Fibroblast of villous mesenchyme (primary cell): ENCODE measurements at regions not wholly inside any gene's neighbourhood (a gene's known extent, or its start where the extent isn't known, plus 50 kb on each side); places are given as distances from the start of the nearest gene placed in this dataset.
A peak's percentile ranks its signal among the peaks of the same experiment; 100 is the strongest.

Source experiments
- DNase-seq: peaks from one replicate; pipeline ENCODE4 v3.0.0-alpha.2; 2010; ENCODE audit warnings: low read depth
- H3K4me3 ChIP-seq: 2 replicates; pipeline ENCODE4 v1.5.1; 2011; ENCODE audit warnings: low read depth, mild to moderate bottlenecking, low read length
- TF ChIP-seq, protein P1 (sequence below): IDR thresholded peaks from 2 replicates; pipeline ENCODE4 v1.5.1; 2012; ENCODE audit warnings: low read depth, mild to moderate bottlenecking, low read length; ENCODE audit not compliant: insufficient read depth

DNA sequence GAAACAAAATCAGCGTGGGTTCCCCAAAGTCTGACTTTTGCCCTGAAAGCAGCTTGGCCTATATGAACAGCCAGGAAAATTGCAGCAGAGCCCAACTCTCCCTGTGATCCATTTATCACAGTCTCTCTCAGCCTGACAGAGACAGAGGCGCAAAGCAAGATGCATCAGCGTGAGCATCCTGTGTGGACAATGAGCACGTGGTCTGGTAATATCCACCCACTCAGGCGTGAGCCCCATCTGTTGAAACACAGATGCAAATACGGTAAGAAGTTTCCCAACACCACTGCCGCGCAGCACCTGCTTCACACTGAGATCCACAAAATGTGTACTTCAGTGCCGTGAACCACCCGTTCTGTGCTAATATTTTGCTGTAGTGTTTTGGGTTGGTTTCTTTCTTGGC lies 114.6 kb downstream of the MRPL36 start:
- TF ChIP-seq, protein P1, sequence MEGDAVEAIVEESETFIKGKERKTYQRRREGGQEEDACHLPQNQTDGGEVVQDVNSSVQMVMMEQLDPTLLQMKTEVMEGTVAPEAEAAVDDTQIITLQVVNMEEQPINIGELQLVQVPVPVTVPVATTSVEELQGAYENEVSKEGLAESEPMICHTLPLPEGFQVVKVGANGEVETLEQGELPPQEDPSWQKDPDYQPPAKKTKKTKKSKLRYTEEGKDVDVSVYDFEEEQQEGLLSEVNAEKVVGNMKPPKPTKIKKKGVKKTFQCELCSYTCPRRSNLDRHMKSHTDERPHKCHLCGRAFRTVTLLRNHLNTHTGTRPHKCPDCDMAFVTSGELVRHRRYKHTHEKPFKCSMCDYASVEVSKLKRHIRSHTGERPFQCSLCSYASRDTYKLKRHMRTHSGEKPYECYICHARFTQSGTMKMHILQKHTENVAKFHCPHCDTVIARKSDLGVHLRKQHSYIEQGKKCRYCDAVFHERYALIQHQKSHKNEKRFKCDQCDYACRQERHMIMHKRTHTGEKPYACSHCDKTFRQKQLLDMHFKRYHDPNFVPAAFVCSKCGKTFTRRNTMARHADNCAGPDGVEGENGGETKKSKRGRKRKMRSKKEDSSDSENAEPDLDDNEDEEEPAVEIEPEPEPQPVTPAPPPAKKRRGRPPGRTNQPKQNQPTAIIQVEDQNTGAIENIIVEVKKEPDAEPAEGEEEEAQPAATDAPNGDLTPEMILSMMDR, result no peak
- no peak for DNase-seq
- H3K4me3 ChIP-seq, result no peak overlapping the region

GRCh38 chr5:1681955-1682354 lies 117.7 kb downstream of the MRPL36 start:
- H3K4me3 ChIP-seq, result no peak overlapping the region
- TF ChIP-seq, protein P1, result no peak

GRCh38 chr5:1673042-1673677 lies 126.5 kb downstream of the MRPL36 start:
- H3K4me3 ChIP-seq, result no peak overlapping the region
- TF ChIP-seq, protein P1, result no peak
- DNase-seq, result peak; percentile 24

More at GRCh38 chr5:1681955-1682354, 117.7 kb downstream of the MRPL36 start:
- no peak for DNase-seq

DNA sequence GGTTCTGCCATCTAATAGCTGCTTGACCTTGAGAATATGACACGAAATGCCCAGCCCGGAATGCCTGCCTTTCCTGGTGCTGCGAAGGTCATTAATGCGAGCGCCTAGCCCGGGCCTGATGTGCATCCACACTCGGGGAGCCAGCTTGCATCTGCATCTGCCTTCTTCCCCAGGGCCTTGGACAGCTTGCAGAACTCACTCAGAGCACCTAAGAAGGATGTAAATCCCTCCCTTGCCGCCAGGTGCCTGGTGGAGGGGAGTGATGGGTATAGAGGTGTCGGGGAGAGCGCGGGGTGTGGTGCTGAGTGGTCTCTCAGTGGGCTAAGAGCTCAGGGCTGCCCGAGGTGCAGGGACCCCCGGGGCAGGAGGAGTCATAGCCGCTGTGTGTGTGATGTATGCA lies 127.2 kb downstream of the MRPL36 start:
- no peak overlapping the region for H3K4me3 ChIP-seq
- TF ChIP-seq, protein P1, result no peak
- no peak for DNase-seq

- TF ChIP-seq, protein P1, result no peak
- no peak for DNase-seq
- H3K4me3 ChIP-seq, result no peak overlapping the region
Measured at GRCh38 chr5:1671351-1671750, 128.3 kb downstream of the MRPL36 start.

DNA sequence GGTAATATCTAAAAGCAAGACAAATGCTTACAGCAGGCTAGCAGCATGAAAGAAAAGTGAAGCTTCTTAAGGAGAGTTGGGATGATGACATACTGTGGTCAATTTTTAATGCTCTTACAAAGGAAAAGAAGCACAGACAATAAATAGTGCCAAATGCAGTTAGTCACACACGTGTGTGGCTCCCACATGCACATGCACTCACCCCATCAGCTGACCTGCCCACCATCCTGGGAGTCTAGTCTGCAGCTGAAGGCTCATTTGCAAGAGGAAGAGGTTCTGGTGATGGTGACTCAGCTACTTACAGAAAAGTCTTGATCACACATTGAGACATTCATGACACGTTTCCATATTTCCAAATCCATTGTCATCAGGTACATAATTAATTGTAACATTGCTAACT lies 129.3 kb downstream of the MRPL36 start:
- no peak for DNase-seq

More for the DNA sequence above, 129.3 kb downstream of the MRPL36 start:
- TF ChIP-seq, protein P1, result no peak
- H3K4me3 ChIP-seq, result no peak overlapping the region
